Epithelial cell of proximal tubule (primary cell): ENCODE measurements at regions not wholly inside any gene's neighbourhood (a gene's known extent, or its start where the extent isn't known, plus 50 kb on each side); places are given as distances from the start of the nearest gene placed in this dataset.

ENCODE experiments used
- DNase-seq: peaks from one replicate; pipeline ENCODE4 v3.0.0-alpha.2; 2011; ENCODE audit warnings: low read depth
- H3K4me3 ChIP-seq: 2 replicates; pipeline ENCODE4 v1.5.1; 2011; ENCODE audit warnings: low read depth, mild to moderate bottlenecking, low read length
- TF ChIP-seq, protein P1 (sequence below): conservative IDR thresholded peaks from 2 replicates; pipeline ENCODE4 v1.5.1; 2012; ENCODE audit warnings: low read depth, mild to moderate bottlenecking, low read length

DNA sequence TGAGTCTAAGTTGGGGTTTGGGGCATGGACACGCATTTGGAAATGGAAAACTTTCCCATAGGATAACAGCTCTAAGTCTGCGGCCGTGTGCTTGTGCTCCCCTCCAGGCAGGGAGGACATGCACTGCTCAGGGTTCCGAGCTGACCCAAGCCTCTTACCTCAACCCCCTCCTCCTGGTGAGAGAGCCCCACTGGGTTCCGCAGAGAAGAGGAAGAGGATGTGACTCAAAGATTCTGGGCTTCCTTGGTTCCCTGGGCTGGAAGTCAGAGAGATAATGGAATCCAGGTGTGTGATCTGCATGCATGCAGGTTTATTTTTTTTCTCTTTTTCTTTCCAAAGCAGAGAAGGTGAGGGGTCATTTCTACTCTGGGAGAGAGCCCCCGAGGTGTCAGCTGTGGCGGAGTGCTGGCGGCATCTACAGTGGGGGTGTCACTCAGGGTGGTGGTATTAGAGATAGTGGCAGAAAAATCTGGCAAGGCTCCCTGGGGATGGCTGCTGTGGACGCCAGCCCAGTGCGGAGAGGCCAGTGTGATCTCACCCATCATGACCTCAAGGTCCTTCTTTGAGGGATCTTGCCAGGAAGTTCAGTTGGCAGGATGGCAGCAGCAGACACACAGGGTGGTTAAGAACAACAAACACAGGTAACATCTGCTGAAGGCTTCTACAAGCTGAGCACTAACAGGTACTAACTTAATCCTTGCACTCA is 168.7 kb upstream of the HAND2 start:
- H3K4me3 ChIP-seq, result no peak overlapping the region
- TF ChIP-seq, protein P1, sequence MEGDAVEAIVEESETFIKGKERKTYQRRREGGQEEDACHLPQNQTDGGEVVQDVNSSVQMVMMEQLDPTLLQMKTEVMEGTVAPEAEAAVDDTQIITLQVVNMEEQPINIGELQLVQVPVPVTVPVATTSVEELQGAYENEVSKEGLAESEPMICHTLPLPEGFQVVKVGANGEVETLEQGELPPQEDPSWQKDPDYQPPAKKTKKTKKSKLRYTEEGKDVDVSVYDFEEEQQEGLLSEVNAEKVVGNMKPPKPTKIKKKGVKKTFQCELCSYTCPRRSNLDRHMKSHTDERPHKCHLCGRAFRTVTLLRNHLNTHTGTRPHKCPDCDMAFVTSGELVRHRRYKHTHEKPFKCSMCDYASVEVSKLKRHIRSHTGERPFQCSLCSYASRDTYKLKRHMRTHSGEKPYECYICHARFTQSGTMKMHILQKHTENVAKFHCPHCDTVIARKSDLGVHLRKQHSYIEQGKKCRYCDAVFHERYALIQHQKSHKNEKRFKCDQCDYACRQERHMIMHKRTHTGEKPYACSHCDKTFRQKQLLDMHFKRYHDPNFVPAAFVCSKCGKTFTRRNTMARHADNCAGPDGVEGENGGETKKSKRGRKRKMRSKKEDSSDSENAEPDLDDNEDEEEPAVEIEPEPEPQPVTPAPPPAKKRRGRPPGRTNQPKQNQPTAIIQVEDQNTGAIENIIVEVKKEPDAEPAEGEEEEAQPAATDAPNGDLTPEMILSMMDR, result no peak
- no peak for DNase-seq

- TF ChIP-seq, protein P1, result no peak
- DNase-seq, result no peak
- H3K4me3 ChIP-seq, result no peak overlapping the region
Measured at GRCh38 chr4:173697840-173698239, 167.8 kb upstream of the HAND2 start.

GRCh38 chr4:173696551-173696950 is 166.5 kb upstream of the HAND2 start:
- no peak for DNase-seq
- TF ChIP-seq, protein P1, result no peak
- no peak overlapping the region for H3K4me3 ChIP-seq

DNA sequence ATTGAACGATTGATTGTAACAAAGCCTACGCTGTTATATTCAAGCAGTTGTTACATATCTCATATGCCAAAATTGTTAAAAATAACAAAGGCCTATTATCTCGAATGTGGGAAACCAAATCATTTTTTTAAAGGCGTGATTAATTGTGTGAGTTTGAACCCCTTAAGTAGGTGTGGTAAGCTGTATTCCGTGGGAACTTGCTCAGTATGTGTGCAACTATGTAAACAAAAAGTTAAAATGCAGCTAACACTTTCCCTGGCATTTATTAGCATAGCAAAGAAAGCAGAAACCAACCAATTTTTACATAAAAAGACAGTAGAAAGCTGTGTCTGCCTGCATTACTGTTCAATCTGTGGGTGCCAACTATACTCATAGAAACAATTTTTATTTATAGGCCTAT is 166.0 kb upstream of the HAND2 start:
- DNase-seq, result no peak
- TF ChIP-seq, protein P1, result no peak
- H3K4me3 ChIP-seq, result no peak overlapping the region

- TF ChIP-seq, protein P1, result no peak
- no peak for DNase-seq
Measured at GRCh38 chr4:173685831-173686210, 155.8 kb upstream of the HAND2 start.

DNA sequence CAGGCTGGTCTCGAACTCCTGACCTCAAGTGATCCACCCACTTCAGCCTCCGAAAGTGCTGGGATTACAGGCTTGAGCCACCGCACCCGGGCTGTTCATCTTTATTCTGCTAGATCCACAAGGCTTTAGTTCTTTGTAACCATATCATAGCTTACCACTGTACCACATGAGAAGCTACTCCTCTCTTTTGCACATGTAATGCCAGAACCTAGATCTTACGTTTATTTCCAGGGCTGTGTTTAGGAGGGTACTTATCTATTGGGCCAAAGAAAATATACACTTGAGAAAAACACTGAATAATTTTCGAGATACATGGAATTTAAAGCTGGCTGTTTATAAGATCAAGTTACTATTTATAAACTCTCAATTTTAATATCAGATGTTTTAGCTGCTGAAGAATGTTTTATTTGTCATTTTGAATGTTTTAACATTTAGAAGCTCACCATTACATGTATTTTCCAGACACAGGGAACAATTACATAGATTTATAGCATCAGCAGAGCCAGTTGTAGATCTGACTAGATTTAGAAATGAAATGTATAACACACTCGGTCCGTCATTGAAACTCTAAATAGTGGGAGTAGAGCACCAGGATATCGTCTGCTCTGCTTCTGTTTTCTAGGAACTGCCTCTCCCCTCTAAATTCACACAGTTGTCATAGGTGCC is 155.3 kb upstream of the HAND2 start:
- no peak overlapping the region for H3K4me3 ChIP-seq
- no peak for DNase-seq
- TF ChIP-seq, protein P1, result no peak

More at GRCh38 chr4:173685831-173686210, 155.8 kb upstream of the HAND2 start:
- H3K4me3 ChIP-seq, result no peak overlapping the region

DNA sequence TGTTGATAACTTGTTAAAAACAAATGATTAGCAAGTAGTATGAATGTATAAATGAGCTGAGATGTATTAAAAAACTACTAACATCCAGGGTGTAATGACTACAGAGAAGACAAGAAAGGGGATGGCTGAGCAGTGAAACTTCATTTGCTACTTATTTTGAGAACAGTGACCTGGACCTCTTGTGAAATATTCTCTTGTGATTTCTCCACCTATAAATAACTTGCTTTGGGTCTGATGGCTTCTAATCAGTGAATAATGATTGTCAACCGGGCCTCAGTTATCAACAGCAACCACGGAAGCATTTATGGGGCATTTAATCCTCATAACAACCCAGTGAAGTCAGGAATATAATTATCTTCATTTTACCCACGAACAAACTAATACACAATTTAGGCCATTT is 154.2 kb upstream of the HAND2 start:
- TF ChIP-seq, protein P1, result no peak
- no peak overlapping the region for H3K4me3 ChIP-seq
- no peak for DNase-seq
